Liver (tissue), 3 donors: ENCODE measurements at regions not wholly inside any gene's neighbourhood (a gene's known extent, or its start where the extent isn't known, plus 50 kb on each side); places are given as distances from the start of the nearest gene placed in this dataset.

Source experiments
- GABPA ChIP-seq, 2 donors: IDR thresholded peaks in 1 of 2; conservative IDR thresholded peaks in 1 of 2; 2 replicates each; pipeline ENCODE4 v1.6.1; 2016; ENCODE audit warnings: antibody characterized with exemption in 2 of 2, mild to moderate bottlenecking in 1 of 2, moderate library complexity in 1 of 2
- JUND ChIP-seq, 2 donors: IDR thresholded peaks; 2 replicates each; pipeline ENCODE4 v1.6.1; 2016; ENCODE audit warnings: antibody characterized with exemption in 2 of 2
- RAD21 ChIP-seq, 2 donors: IDR thresholded peaks; 2 replicates each; pipeline ENCODE4 v1.6.1; 2016; ENCODE audit warnings: antibody characterized with exemption in 2 of 2, mild to moderate bottlenecking in 2 of 2
- TAF1 ChIP-seq: conservative IDR thresholded peaks from 2 replicates; pipeline ENCODE4 v1.6.1; 2016; ENCODE audit warnings: antibody characterized with exemption, mild to moderate bottlenecking
- YY1 ChIP-seq: IDR thresholded peaks from 2 replicates; pipeline ENCODE4 v1.6.1; 2016; ENCODE audit warnings: antibody characterized with exemption, mild to moderate bottlenecking
- TF ChIP-seq, protein P1 (sequence below): fragments of 150-350 bp; IDR thresholded peaks from 2 replicates; pipeline ENCODE4 v1.5.1; 2017; ENCODE audit warnings: improper control_type of control experiment, low read depth, low read length; ENCODE audit not compliant: missing input control
- TF ChIP-seq, protein P2 (sequence below): IDR thresholded peaks from 2 replicates; pipeline ENCODE4 v1.6.1; 2016; ENCODE audit warnings: antibody characterized with exemption
- donor health status: healthy.
- donor health status: healthy.

DNA sequence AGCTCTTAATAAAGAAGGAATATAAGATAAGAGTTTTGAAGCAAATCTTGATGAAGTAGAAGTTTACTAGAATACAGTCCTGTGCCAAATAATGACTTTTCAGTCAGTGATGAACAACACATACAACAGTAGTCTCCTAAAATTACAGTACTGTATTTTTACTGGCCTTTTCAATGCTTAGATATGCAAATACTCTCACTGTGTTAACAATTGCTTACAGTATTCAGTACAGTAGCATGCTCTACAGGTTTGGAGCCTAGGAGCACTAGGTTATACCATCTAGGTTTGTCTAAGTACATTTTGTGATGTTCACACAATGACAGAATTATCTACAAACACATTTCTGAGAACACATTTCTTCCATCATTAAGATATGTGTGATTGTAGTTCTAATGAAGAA lies 316.7 kb upstream of the KLHL1 start:
- TF ChIP-seq YY1 (no peak), RAD21 (IDR thresholded peaks at IDR 0.05) (no peak), TAF1 (no peak), GABPA (IDR thresholded peaks at IDR 0.05 in 1 of 2, conservative IDR thresholded peaks at IDR 0.05 in 1 of 2) (no peak), JUND (IDR thresholded peaks at IDR 0.05) (no peak)
- TF ChIP-seq, protein P1, sequence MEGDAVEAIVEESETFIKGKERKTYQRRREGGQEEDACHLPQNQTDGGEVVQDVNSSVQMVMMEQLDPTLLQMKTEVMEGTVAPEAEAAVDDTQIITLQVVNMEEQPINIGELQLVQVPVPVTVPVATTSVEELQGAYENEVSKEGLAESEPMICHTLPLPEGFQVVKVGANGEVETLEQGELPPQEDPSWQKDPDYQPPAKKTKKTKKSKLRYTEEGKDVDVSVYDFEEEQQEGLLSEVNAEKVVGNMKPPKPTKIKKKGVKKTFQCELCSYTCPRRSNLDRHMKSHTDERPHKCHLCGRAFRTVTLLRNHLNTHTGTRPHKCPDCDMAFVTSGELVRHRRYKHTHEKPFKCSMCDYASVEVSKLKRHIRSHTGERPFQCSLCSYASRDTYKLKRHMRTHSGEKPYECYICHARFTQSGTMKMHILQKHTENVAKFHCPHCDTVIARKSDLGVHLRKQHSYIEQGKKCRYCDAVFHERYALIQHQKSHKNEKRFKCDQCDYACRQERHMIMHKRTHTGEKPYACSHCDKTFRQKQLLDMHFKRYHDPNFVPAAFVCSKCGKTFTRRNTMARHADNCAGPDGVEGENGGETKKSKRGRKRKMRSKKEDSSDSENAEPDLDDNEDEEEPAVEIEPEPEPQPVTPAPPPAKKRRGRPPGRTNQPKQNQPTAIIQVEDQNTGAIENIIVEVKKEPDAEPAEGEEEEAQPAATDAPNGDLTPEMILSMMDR = no peak
- TF ChIP-seq, protein P2, sequence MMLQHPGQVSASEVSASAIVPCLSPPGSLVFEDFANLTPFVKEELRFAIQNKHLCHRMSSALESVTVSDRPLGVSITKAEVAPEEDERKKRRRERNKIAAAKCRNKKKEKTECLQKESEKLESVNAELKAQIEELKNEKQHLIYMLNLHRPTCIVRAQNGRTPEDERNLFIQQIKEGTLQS = no peak
